Stimulated activated naive CD8-positive, alpha-beta T cell treated with anti-CD3 and anti-CD28 coated beads, Interleukin-15, Interleukin-2, amounts not matched to agents 100 ng/mL and 50 ng/mL, for 24 hours (primary cell): ENCODE measurements at regions not wholly inside any gene's neighbourhood (a gene's known extent, or its start where the extent isn't known, plus 50 kb on each side); places are given as distances from the start of the nearest gene placed in this dataset.

Experiments used
- H3K27ac Mint-ChIP-seq: one replicate; pipeline ENCODE4 v1.8.0; 2021; ENCODE audit warnings: mild to moderate bottlenecking, mixed read lengths
- H3K27me3 Mint-ChIP-seq: one replicate; pipeline ENCODE4 v1.8.0; 2021; ENCODE audit warnings: mixed read lengths
- H3K36me3 Mint-ChIP-seq: one replicate; pipeline ENCODE4 v1.8.0; 2021; ENCODE audit warnings: low read depth, mixed read lengths
- H3K4me1 Mint-ChIP-seq: one replicate; pipeline ENCODE4 v1.8.0; 2021; ENCODE audit warnings: low read depth, mixed read lengths
- H3K4me3 Mint-ChIP-seq: one replicate; pipeline ENCODE4 v1.8.0; 2021; ENCODE audit warnings: mild to moderate bottlenecking, mixed read lengths
- H3K9me3 Mint-ChIP-seq: one replicate; pipeline ENCODE4 v1.8.0; 2021; ENCODE audit warnings: mixed read lengths

- Mint-ChIP-seq H3K27ac (no peak overlapping the region), H3K4me3 (no peak overlapping the region), H3K9me3 (no peaks in the 10 kb centered on the region), H3K4me1 (peaks cover 20% of the 10 kb centered on the region), H3K27me3 (peaks cover 9% of the 10 kb centered on the region), H3K36me3 (no peaks in the 10 kb centered on the region)
Observed at GRCh38 chr15:69661871-69662644, 209.4 kb downstream of the RPLP1 start.

GRCh38 chr15:69662645-69663000 is 210.0 kb downstream of the RPLP1 start:
- H3K4me3 Mint-ChIP-seq, result no peak overlapping the region
- H3K27me3 Mint-ChIP-seq, result peaks cover 4% of the 10 kb centered on the region
- H3K27ac Mint-ChIP-seq, result no peak overlapping the region
- peaks cover 26% of the 10 kb centered on the region for H3K4me1 Mint-ChIP-seq
- no peaks in the 10 kb centered on the region for H3K9me3 Mint-ChIP-seq
- no peaks in the 10 kb centered on the region for H3K36me3 Mint-ChIP-seq

- H3K9me3 Mint-ChIP-seq, result no peaks in the 10 kb centered on the region
- peaks cover 2% of the 10 kb centered on the region for H3K27me3 Mint-ChIP-seq
- H3K4me1 Mint-ChIP-seq, result peaks cover 34% of the 10 kb centered on the region
- no peaks in the 10 kb centered on the region for H3K36me3 Mint-ChIP-seq
- H3K27ac Mint-ChIP-seq, result no peak overlapping the region
- H3K4me3 Mint-ChIP-seq, result no peak overlapping the region
Observed at GRCh38 chr15:69663441-69663840, 210.8 kb downstream of the RPLP1 start.

- Mint-ChIP-seq H3K9me3 (no peaks in the 10 kb centered on the region), H3K27ac (no peak overlapping the region), H3K4me1 (peaks cover 40% of the 10 kb centered on the region), H3K27me3 (no peaks in the 10 kb centered on the region), H3K36me3 (no peaks in the 10 kb centered on the region), H3K4me3 (no peak overlapping the region)
Observed at GRCh38 chr15:69663982-69664381, 211.4 kb downstream of the RPLP1 start.

- no peaks in the 10 kb centered on the region for H3K36me3 Mint-ChIP-seq
- no peak overlapping the region for H3K4me3 Mint-ChIP-seq
- H3K27ac Mint-ChIP-seq, result no peak overlapping the region
- H3K27me3 Mint-ChIP-seq, result no peaks in the 10 kb centered on the region
- H3K4me1 Mint-ChIP-seq, result peaks cover 48% of the 10 kb centered on the region
- H3K9me3 Mint-ChIP-seq, result no peaks in the 10 kb centered on the region
Observed at GRCh38 chr15:69664572-69665571, 212.3 kb downstream of the RPLP1 start.

GRCh38 chr15:69665641-69666111 is 213.1 kb downstream of the RPLP1 start:
- H3K36me3 Mint-ChIP-seq, result no peaks in the 10 kb centered on the region
- peak overlapping the region; percentile 19 for H3K27ac Mint-ChIP-seq
- no peaks in the 10 kb centered on the region for H3K9me3 Mint-ChIP-seq
- no peaks in the 10 kb centered on the region for H3K27me3 Mint-ChIP-seq
- H3K4me1 Mint-ChIP-seq, result peaks cover 55% of the 10 kb centered on the region
- H3K4me3 Mint-ChIP-seq, result no peak overlapping the region

GRCh38 chr15:69666441-69666882 is 213.8 kb downstream of the RPLP1 start:
- Mint-ChIP-seq H3K27ac (peak overlapping the region; percentile 57), H3K4me1 (peaks cover 55% of the 10 kb centered on the region), H3K36me3 (no peaks in the 10 kb centered on the region), H3K4me3 (peak overlapping the region; percentile 1), H3K9me3 (no peaks in the 10 kb centered on the region), H3K27me3 (peaks cover 3% of the 10 kb centered on the region)

GRCh38 chr15:69666921-69667811 is 214.5 kb downstream of the RPLP1 start:
- peak overlapping the region; percentile 57 for H3K27ac Mint-ChIP-seq
- H3K9me3 Mint-ChIP-seq, result no peaks in the 10 kb centered on the region
- no peak overlapping the region for H3K4me3 Mint-ChIP-seq
- H3K4me1 Mint-ChIP-seq, result peaks cover 55% of the 10 kb centered on the region
- H3K27me3 Mint-ChIP-seq, result peaks cover 3% of the 10 kb centered on the region
- H3K36me3 Mint-ChIP-seq, result no peaks in the 10 kb centered on the region

- no peak overlapping the region for H3K4me3 Mint-ChIP-seq
- H3K27me3 Mint-ChIP-seq, result peaks cover 3% of the 10 kb centered on the region
- H3K4me1 Mint-ChIP-seq, result peaks cover 55% of the 10 kb centered on the region
- H3K36me3 Mint-ChIP-seq, result no peaks in the 10 kb centered on the region
- H3K27ac Mint-ChIP-seq, result peak overlapping the region; percentile 83
- H3K9me3 Mint-ChIP-seq, result no peaks in the 10 kb centered on the region
Observed at GRCh38 chr15:69668039-69668705, 215.6 kb downstream of the RPLP1 start.

- no peaks in the 10 kb centered on the region for H3K36me3 Mint-ChIP-seq
- H3K27me3 Mint-ChIP-seq, result peaks cover 3% of the 10 kb centered on the region
- no peak overlapping the region for H3K4me3 Mint-ChIP-seq
- peak overlapping the region; percentile 83 for H3K27ac Mint-ChIP-seq
- no peaks in the 10 kb centered on the region for H3K9me3 Mint-ChIP-seq
- H3K4me1 Mint-ChIP-seq, result peaks cover 55% of the 10 kb centered on the region
Observed at GRCh38 chr15:69668963-69669362, 216.3 kb downstream of the RPLP1 start.

GRCh38 chr15:69669446-69669845 is 216.8 kb downstream of the RPLP1 start:
- Mint-ChIP-seq H3K4me3 (no peak overlapping the region), H3K36me3 (no peaks in the 10 kb centered on the region), H3K4me1 (peaks cover 55% of the 10 kb centered on the region), H3K27ac (peak overlapping the region; percentile 43), H3K9me3 (no peaks in the 10 kb centered on the region), H3K27me3 (peaks cover 3% of the 10 kb centered on the region)

- peaks cover 29% of the 10 kb centered on the region for H3K27me3 Mint-ChIP-seq
- H3K4me1 Mint-ChIP-seq, result peaks cover 32% of the 10 kb centered on the region
- H3K36me3 Mint-ChIP-seq, result no peaks in the 10 kb centered on the region
- no peak overlapping the region for H3K27ac Mint-ChIP-seq
- no peaks in the 10 kb centered on the region for H3K9me3 Mint-ChIP-seq
- no peak overlapping the region for H3K4me3 Mint-ChIP-seq
Observed at GRCh38 chr15:69673291-69673881, 220.8 kb downstream of the RPLP1 start.

- Mint-ChIP-seq H3K9me3 (no peaks in the 10 kb centered on the region), H3K4me3 (no peak overlapping the region), H3K4me1 (peaks cover 26% of the 10 kb centered on the region), H3K27ac (no peak overlapping the region), H3K36me3 (no peaks in the 10 kb centered on the region), H3K27me3 (peaks cover 29% of the 10 kb centered on the region)
Observed at GRCh38 chr15:69675731-69676130, 223.1 kb downstream of the RPLP1 start.
